Mesodermal cell (in vitro differentiated cells): ENCODE measurements at regions not wholly inside any gene's neighbourhood (a gene's known extent, or its start where the extent isn't known, plus 50 kb on each side); places are given as distances from the start of the nearest gene placed in this dataset.
"Not testable (repeated sequence)": the region's sequence is repeated elsewhere in the genome, so short reads cannot be mapped to it uniquely, and the experiment has no call there.

Experiments
- H3K27ac ChIP-seq: 2 replicates; pipeline ENCODE4 v1.7.0; 2013; ENCODE audit warnings: mild to moderate bottlenecking, low read depth, low read length, moderate library complexity; ENCODE audit not compliant: severe bottlenecking
- H3K36me3 ChIP-seq: 2 replicates; pipeline ENCODE4 v1.7.1; 2013; ENCODE audit warnings: mild to moderate bottlenecking, low read length, moderate library complexity; ENCODE audit not compliant: control insufficient read depth, insufficient read depth
- H3K4me1 ChIP-seq: one replicate; pipeline ENCODE4 v1.7.1; 2013; ENCODE audit warnings: mild to moderate bottlenecking, low read length; ENCODE audit not compliant: insufficient read depth, control insufficient read depth, poor library complexity, severe bottlenecking
- H3K4me3 ChIP-seq: 2 replicates; pipeline ENCODE4 v1.7.0; 2013; ENCODE audit warnings: low read length, control low read depth, mild to moderate bottlenecking; ENCODE audit not compliant: insufficient read depth, poor library complexity, severe bottlenecking; ENCODE audit errors: extremely low read depth
- H3K9me3 ChIP-seq: 2 replicates; pipeline ENCODE4 v1.7.1; 2013; ENCODE audit warnings: mild to moderate bottlenecking, low read length, moderate library complexity; ENCODE audit not compliant: control insufficient read depth
- WGBS, 2 experiments: methylation state at CpG; one replicate each; pipeline ENCODE4 v1.1.5; 2013; ENCODE audit warnings: missing lambda C conversion rate in 2 of 2; ENCODE audit not compliant: insufficient coverage in 2 of 2; 5-methylcytosine and 5-hydroxymethylcytosine counted together

- Histone ChIP-seq H3K27ac (no peak overlapping the region), H3K36me3 (no peaks in the 10 kb centered on the region), H3K4me3 (no peak overlapping the region), H3K9me3 (no peaks in the 10 kb centered on the region), H3K4me1 (no peaks in the 10 kb centered on the region)
- WGBS, 2 experiments, result 83 to 92% methylated on average over 2 to 5 of the region's 6 CpGs
Observed at GRCh38 chr10:56466005-56466404, 104.9 kb upstream of the ZWINT start.

- H3K4me1 ChIP-seq, result no peaks in the 10 kb centered on the region
- no peak overlapping the region for H3K4me3 ChIP-seq
- no peaks in the 10 kb centered on the region for H3K9me3 ChIP-seq
- no peaks in the 10 kb centered on the region for H3K36me3 ChIP-seq
- no peak overlapping the region for H3K27ac ChIP-seq
Observed at GRCh38 chr10:56449770-56450169, 88.7 kb upstream of the ZWINT start.

- not testable (repeated sequence) for H3K9me3 ChIP-seq, H3K4me1 ChIP-seq, H3K36me3 ChIP-seq, H3K4me3 ChIP-seq, H3K27ac ChIP-seq
- WGBS, 2 experiments, result 86 to 89% methylated on average over 4 to 7 of the region's 10 CpGs
Observed at GRCh38 chr10:56447613-56448012, 86.6 kb upstream of the ZWINT start.

- not testable (repeated sequence) for H3K36me3 ChIP-seq, H3K4me3 ChIP-seq, H3K9me3 ChIP-seq, H3K4me1 ChIP-seq, H3K27ac ChIP-seq
- WGBS, 2 experiments, result no CpG with 5 or more reads among the region's 1 CpG
Observed at GRCh38 chr10:56441337-56441736, 80.3 kb upstream of the ZWINT start.
